ENCODE measurements at regions not wholly inside any gene's neighbourhood (a gene's known extent, or its start where the extent isn't known, plus 50 kb on each side); places are given as distances from the start of the nearest gene placed in this dataset.

DNA sequence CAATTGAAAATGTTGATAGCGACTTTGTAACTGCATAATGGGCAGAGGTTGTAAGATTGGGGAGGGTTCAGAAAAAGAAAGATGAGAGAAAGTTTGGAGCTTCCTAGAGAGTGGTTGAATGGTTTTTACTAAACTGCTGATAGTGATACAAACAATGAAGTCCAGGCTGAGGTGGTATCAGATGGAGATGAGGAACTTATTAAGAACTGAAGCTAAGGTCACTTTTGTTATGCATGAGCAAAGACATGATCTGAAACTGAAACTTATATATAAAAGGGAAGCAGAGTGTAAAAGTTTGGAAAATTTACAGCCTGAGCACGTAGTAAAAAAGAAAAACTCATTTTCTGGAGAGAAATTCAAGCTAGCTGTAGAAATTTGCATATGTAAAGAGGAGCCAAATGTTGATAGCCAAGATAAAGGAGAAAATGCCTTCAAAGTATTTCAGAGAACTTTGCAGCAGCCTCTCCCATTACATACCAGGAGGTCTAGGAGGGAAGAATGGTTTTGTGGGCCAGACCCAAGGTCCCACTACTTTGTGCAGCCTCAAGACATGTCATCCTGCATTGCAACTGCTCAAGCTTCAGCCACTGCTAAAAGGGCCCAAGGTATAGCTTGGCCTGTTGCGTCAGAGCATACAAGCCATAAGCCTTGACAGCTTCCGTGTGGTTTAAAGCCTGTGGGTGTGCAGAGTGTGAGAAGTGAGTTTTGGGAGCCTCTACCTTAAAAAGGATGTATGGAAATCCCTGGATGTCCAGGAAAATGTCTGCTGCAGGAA is 843.9 kb downstream of the AMY1C start:
- no peak overlapping the region for H2BK20ac ChIP-seq (ENCODE audit: low read depth, low read length, poor library complexity, severe bottlenecking)
- H3K4me1 Mint-ChIP-seq: peaks cover 6 to 9% of the 10 kb centered on the region in 2 experiments

More for the DNA sequence above, 843.9 kb downstream of the AMY1C start:
- H3K56ac ChIP-seq (ENCODE audit: insufficient read length, low read depth, low read length): no peak overlapping the region
- H2BK5ac ChIP-seq (ENCODE audit: insufficient read length, low read length): no peak overlapping the region
- no CpG with 5 or more reads among the region's 4 CpGs for WGBS (ENCODE audit: extremely low coverage, insufficient read length, low lambda C conversion rate)
- H3K9ac ChIP-seq (ENCODE audit: extremely low read depth, insufficient read length, low read length): no peak overlapping the region
- no peaks in the 10 kb centered on the region; the same call in 1 of the 2 replicates for H3K4me1 ChIP-seq (ENCODE audit: insufficient read depth, low read length)
- Mint-ChIP-seq H3K9me3 (peaks cover 3 to 18% of the 10 kb centered on the region in 2 experiments; a peak in 4 of 5 replicates), H3K4me3 (no peak overlapping the region), H3K27me3 (ENCODE audit: low read depth) (no peaks in the 10 kb centered on the region; the same call in 1 of the 2 replicates), H3K27ac (no peak overlapping the region), H3K36me3 (ENCODE audit: insufficient read depth in 1 of 3, low read depth in 3 of 3) (no peaks in the 10 kb centered on the region)
- H4K5ac ChIP-seq (ENCODE audit: insufficient read length, low read depth, low read length): no peak overlapping the region
- no peak overlapping the region for H3K23ac ChIP-seq (ENCODE audit: insufficient read length, low read depth, low read length)
- no peaks in the 10 kb centered on the region for H3K9me3 ChIP-seq (ENCODE audit: control insufficient read depth, low read depth, low read length)
- H2AK5ac ChIP-seq (ENCODE audit: insufficient read length, low read length): no peak overlapping the region
- no peak overlapping the region for H4K8ac ChIP-seq (replicated peaks; ENCODE audit: insufficient read length, low read depth, low read length)
- H4K91ac ChIP-seq (ENCODE audit: insufficient read length, low read depth, low read length): no peak overlapping the region
- no peaks in the 10 kb centered on the region for H3K27me3 ChIP-seq (ENCODE audit: insufficient read depth, low read length)
- no peak overlapping the region for H2BK15ac ChIP-seq (ENCODE audit: low read depth, low read length)
- H3K18ac ChIP-seq (ENCODE audit: insufficient read length, low read depth, low read length): no peak overlapping the region
- no peak overlapping the region for H3K14ac ChIP-seq (ENCODE audit: insufficient read depth, low read length)
- H3T11ph ChIP-seq (ENCODE audit: low read length): no peak overlapping the region
- DNase-seq: no peak
- no peaks in the 10 kb centered on the region for H4K20me1 ChIP-seq (ENCODE audit: control insufficient read depth, insufficient read depth, insufficient read length)
- TF ChIP-seq, protein P1, sequence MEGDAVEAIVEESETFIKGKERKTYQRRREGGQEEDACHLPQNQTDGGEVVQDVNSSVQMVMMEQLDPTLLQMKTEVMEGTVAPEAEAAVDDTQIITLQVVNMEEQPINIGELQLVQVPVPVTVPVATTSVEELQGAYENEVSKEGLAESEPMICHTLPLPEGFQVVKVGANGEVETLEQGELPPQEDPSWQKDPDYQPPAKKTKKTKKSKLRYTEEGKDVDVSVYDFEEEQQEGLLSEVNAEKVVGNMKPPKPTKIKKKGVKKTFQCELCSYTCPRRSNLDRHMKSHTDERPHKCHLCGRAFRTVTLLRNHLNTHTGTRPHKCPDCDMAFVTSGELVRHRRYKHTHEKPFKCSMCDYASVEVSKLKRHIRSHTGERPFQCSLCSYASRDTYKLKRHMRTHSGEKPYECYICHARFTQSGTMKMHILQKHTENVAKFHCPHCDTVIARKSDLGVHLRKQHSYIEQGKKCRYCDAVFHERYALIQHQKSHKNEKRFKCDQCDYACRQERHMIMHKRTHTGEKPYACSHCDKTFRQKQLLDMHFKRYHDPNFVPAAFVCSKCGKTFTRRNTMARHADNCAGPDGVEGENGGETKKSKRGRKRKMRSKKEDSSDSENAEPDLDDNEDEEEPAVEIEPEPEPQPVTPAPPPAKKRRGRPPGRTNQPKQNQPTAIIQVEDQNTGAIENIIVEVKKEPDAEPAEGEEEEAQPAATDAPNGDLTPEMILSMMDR (conservative IDR thresholded peaks at IDR 0.05): no peak
- no peaks in the 10 kb centered on the region for H3K23me2 ChIP-seq (ENCODE audit: insufficient read length, low read depth, low read length, poor library complexity, severe bottlenecking)
- H3K4ac ChIP-seq (ENCODE audit: low read depth, low read length): no peak overlapping the region
- H2AFZ ChIP-seq (ENCODE audit: low read length): no peak overlapping the region
- H3K79me1 ChIP-seq (ENCODE audit: insufficient read depth, low read depth, low read length, poor library complexity, severe bottlenecking): no peaks in the 10 kb centered on the region
- H2BK12ac ChIP-seq (ENCODE audit: insufficient read length, low read depth, low read length): no peak overlapping the region
- H3K27ac ChIP-seq (ENCODE audit: insufficient read length, low read depth, low read length): no peak overlapping the region
- no peak overlapping the region for H3K4me2 ChIP-seq (ENCODE audit: insufficient read depth, insufficient read length, low read length)
- H3K79me2 ChIP-seq (ENCODE audit: insufficient read depth, low read length): no peaks in the 10 kb centered on the region
- no peak overlapping the region for H2BK120ac ChIP-seq (ENCODE audit: low read depth, low read length, poor library complexity, severe bottlenecking)

All from H9 (cell line).